ENCODE measurements at regions not wholly inside any gene's neighbourhood (a gene's known extent, or its start where the extent isn't known, plus 50 kb on each side); places are given as distances from the start of the nearest gene placed in this dataset.

- DNase-seq, result no peak
These were observed 270.2 kb upstream of the IMPG1 start for GRCh38 chr6:76342611-76343160.

- no peak for DNase-seq
These were observed 257.6 kb upstream of the IMPG1 start for GRCh38 chr6:76330031-76330430.

GRCh38 chr6:76326871-76327270 is 254.4 kb upstream of the IMPG1 start:
- DNase-seq, result no peak

Data from hematopoietic multipotent progenitor cell treated with erythropoietin and hydrocortisone succinate and interleukin-3 and kit ligand, for 4 days (in vitro differentiated cells).